Neural progenitor cell (in vitro differentiated cells): ENCODE measurements at regions not wholly inside any gene's neighbourhood (a gene's known extent, or its start where the extent isn't known, plus 50 kb on each side); places are given as distances from the start of the nearest gene placed in this dataset.

Experiments
- DNase-seq: peaks from one replicate; pipeline ENCODE4 v3.0.0-alpha.2; 2016; ENCODE audit warnings: low spot score
- H2AFZ ChIP-seq: fragments of 200-600 bp; sonication (generic); replicated peaks from 2 replicates; pipeline ENCODE4 v1.6.1; 2016; ENCODE audit warnings: antibody characterized with exemption
- H3F3A ChIP-seq: fragments of 200-600 bp; sonication (generic); 2 replicates; pipeline ENCODE4 v1.6.1; 2016; ENCODE audit warnings: antibody characterized with exemption, low read depth
- H3K27ac ChIP-seq: fragments of 200-600 bp; sonication (generic); 2 replicates; pipeline ENCODE4 v1.5.1; 2016; ENCODE audit warnings: mild to moderate bottlenecking
- H3K27me3 ChIP-seq: fragments of 200-600 bp; sonication (generic); 2 replicates; pipeline ENCODE4 v1.6.1; 2016; ENCODE audit warnings: mild to moderate bottlenecking, moderate library complexity
- H3K36me3 ChIP-seq: fragments of 200-600 bp; sonication (generic); 2 replicates; pipeline ENCODE4 v1.5.1; 2016
- H3K4me1 ChIP-seq: fragments of 200-600 bp; sonication (generic); 2 replicates; pipeline ENCODE4 v1.6.1; 2016; ENCODE audit warnings: mixed run types
- H3K4me2 ChIP-seq: fragments of 200-600 bp; sonication (generic); 2 replicates; pipeline ENCODE4 v1.6.1; 2016
- H3K4me3 ChIP-seq: fragments of 200-600 bp; sonication (generic); 2 replicates; pipeline ENCODE4 v1.5.1; 2016
- H3K79me2 ChIP-seq: fragments of 200-600 bp; sonication (generic); 2 replicates; pipeline ENCODE4 v1.6.1; 2016; ENCODE audit warnings: low read depth
- H3K9ac ChIP-seq: fragments of 200-600 bp; sonication (generic); 2 replicates; pipeline ENCODE4 v1.6.1; 2016
- H3K9me3 ChIP-seq: fragments of 200-600 bp; sonication (generic); 2 replicates; pipeline ENCODE4 v1.5.1; 2016; ENCODE audit warnings: low read depth
- H4K20me1 ChIP-seq: fragments of 200-600 bp; sonication (generic); 2 replicates; pipeline ENCODE4 v1.6.1; 2016; ENCODE audit warnings: low read depth
- H3K27ac Mint-ChIP-seq: 3 replicates; pipeline ENCODE4 v1.8.0; 2021; ENCODE audit warnings: mixed read lengths
- H3K27me3 Mint-ChIP-seq: 2 replicates; pipeline ENCODE4 v1.8.0; 2022; ENCODE audit warnings: low read depth, mild to moderate bottlenecking, inconsistent platforms, moderate library complexity, mixed read lengths; ENCODE audit not compliant: insufficient read depth
- H3K36me3 Mint-ChIP-seq: 3 replicates; pipeline ENCODE4 v1.8.0; 2021; ENCODE audit warnings: mixed read lengths
- H3K4me1 Mint-ChIP-seq: 3 replicates; pipeline ENCODE4 v1.8.0; 2021; ENCODE audit warnings: mixed read lengths
- H3K4me3 Mint-ChIP-seq: 3 replicates; pipeline ENCODE4 v1.8.0; 2021; ENCODE audit warnings: mild to moderate bottlenecking, moderate library complexity, mixed read lengths
- H3K9me3 Mint-ChIP-seq: 3 replicates; pipeline ENCODE4 v1.8.0; 2020; ENCODE audit warnings: mixed read lengths
- EZH2 ChIP-seq: fragments of 200-600 bp; sonication (generic); IDR thresholded peaks from 2 replicates; pipeline ENCODE4 v1.6.1; 2017; ENCODE audit warnings: antibody characterized with exemption, mild to moderate bottlenecking, moderate library complexity
- EZH2phosphoT487 ChIP-seq: fragments of 200-600 bp; sonication (generic); IDR thresholded peaks from 2 replicates; pipeline ENCODE4 v1.6.1; 2017; ENCODE audit warnings: antibody characterized with exemption
- TF ChIP-seq, protein P1 (sequence below): fragments of 200-600 bp; sonication (generic); IDR thresholded peaks from 2 replicates; pipeline ENCODE4 v1.5.1; 2017; ENCODE audit warnings: antibody characterized with exemption, mild to moderate bottlenecking

DNA sequence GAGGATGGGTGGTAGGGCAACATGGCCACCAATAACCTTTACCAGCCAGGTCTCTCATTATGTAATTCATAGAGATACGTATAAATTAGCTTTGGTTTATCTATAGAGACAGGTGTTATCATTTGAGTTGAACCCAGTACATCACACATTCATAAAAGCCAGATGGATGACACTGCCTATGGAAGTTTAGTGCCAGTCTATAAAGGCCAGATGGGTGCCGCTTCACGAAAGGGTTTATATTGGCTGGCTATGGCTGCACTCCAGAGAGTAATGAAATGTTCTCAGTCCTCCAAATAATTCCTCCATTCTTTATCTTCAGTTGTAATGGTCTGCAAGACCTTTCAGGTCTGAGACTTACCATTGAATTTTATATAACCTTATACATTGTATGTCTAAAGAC lies 331.9 kb upstream of the NR3C2 start:
- Histone ChIP-seq H3K79me2 (no peaks in the 10 kb centered on the region), H3K9me3 (no peaks in the 10 kb centered on the region), H3K27me3 (no peaks in the 10 kb centered on the region), H4K20me1 (no peaks in the 10 kb centered on the region), H3K4me3 (no peak overlapping the region), H3K27ac (no peak overlapping the region), H3K4me2 (no peak overlapping the region), H3K36me3 (no peaks in the 10 kb centered on the region), H3F3A (no peaks in the 10 kb centered on the region), H3K9ac (no peak overlapping the region), H3K4me1 (peaks cover 3% of the 10 kb centered on the region), H2AFZ (no peak overlapping the region)
- no peaks in the 10 kb centered on the region for H3K9me3 Mint-ChIP-seq
- TF ChIP-seq, protein P1, sequence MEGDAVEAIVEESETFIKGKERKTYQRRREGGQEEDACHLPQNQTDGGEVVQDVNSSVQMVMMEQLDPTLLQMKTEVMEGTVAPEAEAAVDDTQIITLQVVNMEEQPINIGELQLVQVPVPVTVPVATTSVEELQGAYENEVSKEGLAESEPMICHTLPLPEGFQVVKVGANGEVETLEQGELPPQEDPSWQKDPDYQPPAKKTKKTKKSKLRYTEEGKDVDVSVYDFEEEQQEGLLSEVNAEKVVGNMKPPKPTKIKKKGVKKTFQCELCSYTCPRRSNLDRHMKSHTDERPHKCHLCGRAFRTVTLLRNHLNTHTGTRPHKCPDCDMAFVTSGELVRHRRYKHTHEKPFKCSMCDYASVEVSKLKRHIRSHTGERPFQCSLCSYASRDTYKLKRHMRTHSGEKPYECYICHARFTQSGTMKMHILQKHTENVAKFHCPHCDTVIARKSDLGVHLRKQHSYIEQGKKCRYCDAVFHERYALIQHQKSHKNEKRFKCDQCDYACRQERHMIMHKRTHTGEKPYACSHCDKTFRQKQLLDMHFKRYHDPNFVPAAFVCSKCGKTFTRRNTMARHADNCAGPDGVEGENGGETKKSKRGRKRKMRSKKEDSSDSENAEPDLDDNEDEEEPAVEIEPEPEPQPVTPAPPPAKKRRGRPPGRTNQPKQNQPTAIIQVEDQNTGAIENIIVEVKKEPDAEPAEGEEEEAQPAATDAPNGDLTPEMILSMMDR: no peak
- TF ChIP-seq EZH2: no peak
- no peak for TF ChIP-seq EZH2phosphoT487
- H3K4me3 Mint-ChIP-seq: no peak overlapping the region
- H3K27ac Mint-ChIP-seq: no peak overlapping the region
- no peaks in the 10 kb centered on the region for H3K36me3 Mint-ChIP-seq
- no peak for DNase-seq
- peaks cover 2% of the 10 kb centered on the region for H3K4me1 Mint-ChIP-seq
- H3K27me3 Mint-ChIP-seq: peaks cover 2% of the 10 kb centered on the region

DNA sequence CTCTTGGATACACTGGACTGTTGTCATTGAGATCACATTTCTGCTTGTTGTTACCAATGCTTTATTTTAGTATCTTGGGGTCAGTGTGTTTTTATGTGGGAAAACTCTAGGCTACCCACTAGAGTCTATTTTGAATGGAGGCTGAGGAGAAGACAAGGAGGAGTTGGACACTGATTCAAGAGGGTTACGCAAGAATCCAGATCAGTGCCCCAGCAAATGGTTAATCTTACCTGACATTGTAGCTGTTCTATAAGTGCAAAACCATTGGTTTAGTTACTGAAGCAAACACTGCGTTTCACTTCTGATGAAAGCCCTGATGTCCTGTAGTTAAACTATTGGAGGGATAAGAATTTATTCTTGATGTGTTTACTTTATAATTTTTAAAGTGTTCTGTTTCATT lies 331.1 kb upstream of the NR3C2 start:
- TF ChIP-seq, protein P1: no peak
- TF ChIP-seq EZH2 (no peak), EZH2phosphoT487 (no peak)
- no peaks in the 10 kb centered on the region for H3K9me3 Mint-ChIP-seq
- no peak overlapping the region for H3K27ac Mint-ChIP-seq

DNA sequence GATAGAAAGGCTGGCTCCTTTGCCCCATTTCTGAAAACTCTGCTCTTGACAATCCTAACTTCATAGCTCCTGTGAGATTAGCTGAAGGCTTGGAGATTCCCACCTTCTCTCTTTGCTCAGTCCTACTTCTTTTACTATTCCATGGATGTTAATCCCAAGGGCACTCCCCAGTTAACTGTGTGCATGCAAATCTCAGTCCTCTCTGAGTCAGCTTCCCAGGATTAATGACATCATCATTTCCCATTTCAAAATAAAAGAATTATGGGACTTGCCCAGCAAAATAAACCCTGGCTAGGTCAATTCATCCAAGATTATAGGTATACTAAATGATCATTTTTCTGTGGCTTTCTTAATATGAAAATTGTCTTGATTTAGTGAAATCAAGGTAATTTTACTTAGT lies 328.6 kb upstream of the NR3C2 start:
- Histone ChIP-seq H3K9me3 (no peaks in the 10 kb centered on the region), H3K4me1 (peaks cover 3% of the 10 kb centered on the region), H3K79me2 (no peaks in the 10 kb centered on the region), H3K9ac (no peak overlapping the region), H3F3A (no peaks in the 10 kb centered on the region), H3K27ac (no peak overlapping the region), H3K27me3 (no peaks in the 10 kb centered on the region), H2AFZ (no peak overlapping the region), H3K36me3 (no peaks in the 10 kb centered on the region), H3K4me2 (no peak overlapping the region), H4K20me1 (no peaks in the 10 kb centered on the region), H3K4me3 (no peak overlapping the region)
- Mint-ChIP-seq H3K36me3 (no peaks in the 10 kb centered on the region), H3K27me3 (peaks cover 2% of the 10 kb centered on the region), H3K27ac (no peak overlapping the region), H3K4me3 (no peak overlapping the region), H3K4me1 (no peaks in the 10 kb centered on the region), H3K9me3 (no peaks in the 10 kb centered on the region)
- no peak for TF ChIP-seq EZH2
- no peak for DNase-seq

More for the DNA sequence above, 331.1 kb upstream of the NR3C2 start:
- no peak overlapping the region for H3K9ac ChIP-seq
- H3K4me3 ChIP-seq: no peak overlapping the region
- H3K4me1 ChIP-seq: peaks cover 3% of the 10 kb centered on the region
- H3K27me3 Mint-ChIP-seq: peaks cover 2% of the 10 kb centered on the region
- H3K9me3 ChIP-seq: no peaks in the 10 kb centered on the region
- no peaks in the 10 kb centered on the region for H3F3A ChIP-seq
- H3K4me3 Mint-ChIP-seq: no peak overlapping the region
- H3K27ac ChIP-seq: no peak overlapping the region
- H2AFZ ChIP-seq: no peak overlapping the region
- no peak for DNase-seq
- no peaks in the 10 kb centered on the region for H3K79me2 ChIP-seq
- no peak overlapping the region for H3K4me2 ChIP-seq
- H3K4me1 Mint-ChIP-seq: peaks cover 2% of the 10 kb centered on the region
- no peaks in the 10 kb centered on the region for H3K36me3 ChIP-seq
- no peaks in the 10 kb centered on the region for H4K20me1 ChIP-seq
- no peaks in the 10 kb centered on the region for H3K27me3 ChIP-seq
- no peaks in the 10 kb centered on the region for H3K36me3 Mint-ChIP-seq

DNA sequence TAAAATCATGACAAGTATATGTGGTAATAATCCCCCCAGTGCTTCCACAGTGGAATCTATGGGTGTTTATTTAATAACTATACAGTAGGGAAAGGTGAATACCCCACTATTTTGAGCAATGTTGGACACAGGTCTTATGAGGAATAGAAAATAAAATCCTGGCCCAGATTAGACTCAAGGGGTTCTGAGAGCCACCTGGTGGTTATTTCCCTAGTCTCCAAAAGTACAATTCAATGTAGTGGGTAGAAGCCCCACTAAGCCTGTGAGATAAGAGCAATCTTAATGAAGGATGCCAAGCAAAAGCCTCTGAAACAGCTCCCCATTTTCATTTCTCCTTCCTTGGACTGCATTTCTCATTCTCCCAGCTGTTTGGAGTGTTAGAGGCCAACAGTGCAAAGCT lies 328.2 kb upstream of the NR3C2 start:
- no peak overlapping the region for H3K9ac ChIP-seq
- no peaks in the 10 kb centered on the region for H3K36me3 Mint-ChIP-seq
- H3K27ac Mint-ChIP-seq: no peak overlapping the region
- H3K27ac ChIP-seq: no peak overlapping the region
- H3K4me3 Mint-ChIP-seq: no peak overlapping the region
- no peaks in the 10 kb centered on the region for H3K36me3 ChIP-seq
- H3F3A ChIP-seq: no peaks in the 10 kb centered on the region
- no peaks in the 10 kb centered on the region for H3K27me3 ChIP-seq
- peaks cover 3% of the 10 kb centered on the region for H3K4me1 ChIP-seq
- no peak for DNase-seq
- peaks cover 2% of the 10 kb centered on the region for H3K27me3 Mint-ChIP-seq
- H2AFZ ChIP-seq: no peak overlapping the region
- H3K4me2 ChIP-seq: no peak overlapping the region
- H3K4me3 ChIP-seq: no peak overlapping the region
- H4K20me1 ChIP-seq: no peaks in the 10 kb centered on the region
- H3K9me3 Mint-ChIP-seq: no peaks in the 10 kb centered on the region
- TF ChIP-seq, protein P1: no peak
- TF ChIP-seq EZH2phosphoT487 (no peak), EZH2 (no peak)
- no peaks in the 10 kb centered on the region for H3K79me2 ChIP-seq
- no peaks in the 10 kb centered on the region for H3K9me3 ChIP-seq
- H3K4me1 Mint-ChIP-seq: no peaks in the 10 kb centered on the region
